Ishikawa (cell line): ENCODE measurements at regions not wholly inside any gene's neighbourhood (a gene's known extent, or its start where the extent isn't known, plus 50 kb on each side); places are given as distances from the start of the nearest gene placed in this dataset.

Experiments used
- EGR1 ChIP-seq: IDR thresholded peaks from 2 replicates; pipeline ENCODE4 v1.6.1; 2012
- EP300 ChIP-seq: IDR thresholded peaks from 2 replicates; pipeline ENCODE4 v1.6.1; 2012; ENCODE audit warnings: borderline replicate concordance
- MAX ChIP-seq: IDR thresholded peaks from 2 replicates; pipeline ENCODE4 v1.6.1; 2012
- RAD21 ChIP-seq: IDR thresholded peaks from 2 replicates; pipeline ENCODE4 v1.6.1; 2012; ENCODE audit warnings: low read depth
- TEAD4 ChIP-seq: IDR thresholded peaks from 2 replicates; pipeline ENCODE4 v1.6.1; 2012

- TF ChIP-seq EP300 (peak; percentile 95), TEAD4 (peak; percentile 96), EGR1 (no peak), MAX (no peak; the same call in 1 of the 2 replicates), RAD21 (peak; percentile 17; the same call in 1 of the 2 replicates)
These were observed 143.9 kb upstream of the FBN2 start for GRCh38 chr5:128681764-128682592.
